ENCODE measurements at regions not wholly inside any gene's neighbourhood (a gene's known extent, or its start where the extent isn't known, plus 50 kb on each side); places are given as distances from the start of the nearest gene placed in this dataset.

GRCh38 chr6:6714953-6715352, 126.4 kb downstream of the LY86 start:
- H3K4me3 ChIP-seq (ENCODE audit: low read depth, low read length), result no peak overlapping the region
- no peak for TF ChIP-seq CTCF (IDR thresholded peaks at IDR 0.05; ENCODE audit: insufficient read depth, low read length, missing control alignments)
- CTCF ChIA-PET, result interaction anchor here (0.9 to 3.3 kb wide), 4 partner anchors 8 to 441 kb away, joined by 3 to 35 read pairs (median 6); no protein-coding TSS in a partner anchor
- DNase-seq (ENCODE audit: low read depth, low spot score), result no peak
- POLR2A ChIA-PET, result no interaction called here

GRCh38 chr6:6715465-6715864, 126.9 kb downstream of the LY86 start:
- POLR2A ChIA-PET, result no interaction called here
- DNase-seq (ENCODE audit: low read depth, low spot score), result no peak
- no peak for TF ChIP-seq CTCF (IDR thresholded peaks at IDR 0.05; ENCODE audit: insufficient read depth, low read length, missing control alignments)
- CTCF ChIA-PET, result interaction anchor here (1.3 to 3.3 kb wide), 2 partner anchors 8 to 39 kb away, joined by 7 to 35 read pairs; no protein-coding TSS in a partner anchor
- H3K4me3 ChIP-seq (ENCODE audit: low read depth, low read length), result no peak overlapping the region

GRCh38 chr6:6716998-6717763, 128.7 kb downstream of the LY86 start:
- no peak for TF ChIP-seq CTCF (IDR thresholded peaks at IDR 0.05; ENCODE audit: insufficient read depth, low read length, missing control alignments)
- no peak overlapping the region for H3K4me3 ChIP-seq (ENCODE audit: low read depth, low read length)
- ChIA-PET POLR2A (no interaction called here), CTCF (interaction anchor here (1.1 to 2.3 kb wide), 5 partner anchors 14 to 526 kb away, joined by 3 to 8 read pairs (median 4); no protein-coding TSS in a partner anchor)
- no peak for DNase-seq (ENCODE audit: low read depth, low spot score)

- CTCF ChIA-PET, result interaction anchor here (1.1 to 2.3 kb wide), 4 partner anchors 13 to 514 kb away, joined by 3 to 8 read pairs (median 4); no protein-coding TSS in a partner anchor
These were observed 129.4 kb downstream of the LY86 start for GRCh38 chr6:6717953-6718352.

GRCh38 chr6:6721606-6722005, 133.1 kb downstream of the LY86 start:
- no peak for TF ChIP-seq CTCF (IDR thresholded peaks at IDR 0.05; ENCODE audit: insufficient read depth, low read length, missing control alignments)
- ChIA-PET CTCF (interaction anchor here (1.2 to 4.6 kb wide), 8 partner anchors 8 to 554 kb away, joined by 3 to 69 read pairs (median 6); no protein-coding TSS in a partner anchor), POLR2A (no interaction called here)
- no peak for DNase-seq (ENCODE audit: low read depth, low spot score)
- H3K4me3 ChIP-seq (ENCODE audit: low read depth, low read length), result no peak overlapping the region

More at GRCh38 chr6:6717953-6718352, 129.4 kb downstream of the LY86 start:
- H3K4me3 ChIP-seq (ENCODE audit: low read depth, low read length), result no peak overlapping the region
- no peak for DNase-seq (ENCODE audit: low read depth, low spot score)
- no peak for TF ChIP-seq CTCF (IDR thresholded peaks at IDR 0.05; ENCODE audit: insufficient read depth, low read length, missing control alignments)
- POLR2A ChIA-PET, result no interaction called here

GRCh38 chr6:6722195-6722594, 133.7 kb downstream of the LY86 start:
- CTCF ChIA-PET, result interaction anchor here (1.1 to 4.6 kb wide), 9 partner anchors 8 to 554 kb away, joined by 3 to 69 read pairs (median 8); no protein-coding TSS in a partner anchor

More at GRCh38 chr6:6722195-6722594, 133.7 kb downstream of the LY86 start:
- DNase-seq (ENCODE audit: low read depth, low spot score), result no peak
- no peak overlapping the region for H3K4me3 ChIP-seq (ENCODE audit: low read depth, low read length)
- POLR2A ChIA-PET, result no interaction called here
- TF ChIP-seq CTCF (IDR thresholded peaks at IDR 0.05; ENCODE audit: insufficient read depth, low read length, missing control alignments), result no peak

Measured in AG04449 (cell line).